GM21367 (cell line): ENCODE measurements at regions not wholly inside any gene's neighbourhood (a gene's known extent, or its start where the extent isn't known, plus 50 kb on each side); places are given as distances from the start of the nearest gene placed in this dataset.

ENCODE experiments used
- ATAC-seq: cut with Tn5 transposase; IDR thresholded peaks from one replicate; pipeline ENCODE4 v1.9.1; 2021; ENCODE audit not compliant: unreplicated experiment

- no peak for ATAC-seq
Observed at GRCh38 chr22:47794851-47795250, 1032.4 kb downstream of the TBC1D22A start.

DNA sequence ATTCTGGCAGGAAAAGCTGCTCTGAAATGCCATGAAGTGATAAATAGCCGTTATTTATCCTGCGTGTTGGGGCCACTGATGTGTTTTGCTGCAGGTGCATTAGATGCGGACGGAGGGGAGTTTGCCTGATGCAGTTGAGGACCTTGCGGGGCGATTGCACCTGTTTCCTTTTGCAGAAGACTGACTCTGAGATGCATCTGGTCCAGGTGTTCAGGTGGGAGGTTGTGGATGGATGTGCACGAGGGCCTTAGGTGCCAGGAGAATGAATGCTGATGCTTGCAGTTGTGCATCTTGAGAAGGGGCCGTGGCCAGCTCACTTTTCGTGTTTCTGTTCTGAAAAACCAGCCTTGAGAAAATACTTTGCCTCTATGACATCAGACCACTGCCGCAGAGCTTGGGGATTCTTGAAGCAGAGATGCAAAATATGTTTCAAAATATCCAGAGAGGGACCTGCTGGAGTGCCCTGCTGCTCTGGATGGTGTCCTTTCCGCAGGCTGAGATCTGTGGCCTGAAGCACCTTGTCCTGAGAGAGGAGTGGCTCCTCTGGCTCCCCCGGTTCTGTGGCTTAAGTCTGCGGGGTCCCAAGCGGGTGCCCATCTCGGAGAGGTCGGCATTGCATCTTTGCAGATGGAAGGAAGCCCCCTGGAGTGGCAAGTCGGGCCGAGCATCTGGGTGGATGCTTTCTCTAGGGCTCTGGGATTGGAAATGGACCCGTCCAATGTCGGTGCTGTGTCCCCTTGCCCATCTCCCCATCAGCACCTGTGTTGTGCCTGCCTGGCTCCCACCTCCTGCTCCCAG, 1031.1 kb downstream of the TBC1D22A start:
- no peak for ATAC-seq

- no peak for ATAC-seq
Observed at GRCh38 chr22:47789171-47789570, 1026.7 kb downstream of the TBC1D22A start.

DNA sequence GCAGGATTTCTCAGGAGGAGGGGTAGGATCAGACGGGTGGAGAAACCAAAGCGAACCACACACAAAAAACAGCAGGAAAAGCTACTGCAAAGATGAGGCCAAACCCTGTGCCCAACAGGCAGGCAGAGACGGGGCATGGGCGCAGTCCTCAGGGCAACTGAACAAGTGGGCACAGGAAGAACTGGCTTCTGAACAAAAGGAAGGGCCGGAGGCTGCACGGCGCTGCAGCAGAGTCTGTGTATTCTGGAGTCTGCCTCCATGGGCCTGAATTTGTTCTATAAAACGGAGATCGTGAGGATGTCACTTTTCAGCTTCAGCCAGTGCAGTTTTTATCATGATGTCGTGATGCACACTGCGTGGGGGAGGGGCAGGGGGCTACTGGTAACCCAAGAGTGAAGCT, 1026.0 kb downstream of the TBC1D22A start:
- ATAC-seq: no peak

DNA sequence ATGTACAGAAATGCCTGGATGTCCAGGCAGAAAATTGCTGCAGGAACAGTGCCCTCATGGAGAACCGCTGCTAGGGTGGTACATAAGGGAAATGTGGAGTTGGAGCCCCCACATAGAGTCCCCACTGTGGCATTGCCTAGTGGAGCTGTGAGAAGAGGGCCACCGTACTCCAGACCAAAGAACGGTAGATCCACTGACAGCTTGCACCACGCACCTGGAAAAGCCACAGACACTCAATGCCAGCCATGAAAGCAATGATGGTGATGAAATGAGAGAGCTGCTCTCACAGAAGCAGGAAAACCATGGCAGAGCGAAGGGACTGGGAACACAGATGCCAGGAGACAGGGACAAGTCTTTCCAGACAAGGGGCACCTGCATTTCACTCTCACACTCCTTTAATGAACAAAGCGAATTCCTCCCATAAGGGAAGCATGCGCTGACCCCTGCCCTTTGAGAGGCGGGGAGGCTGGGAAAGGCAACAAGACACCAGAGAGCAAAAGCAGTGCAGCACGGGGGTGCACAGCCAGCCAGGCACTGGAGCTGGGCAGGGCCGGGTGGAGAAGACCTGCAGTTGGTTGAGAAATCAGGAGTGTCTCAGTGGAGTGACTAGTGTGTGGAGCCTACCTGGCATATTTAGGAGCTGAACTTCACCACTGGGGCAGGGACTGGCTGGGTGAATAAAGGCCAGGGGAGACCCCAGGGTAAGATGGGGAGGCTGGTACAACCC, 1025.2 kb downstream of the TBC1D22A start:
- no peak for ATAC-seq

- ATAC-seq: no peak
Observed at GRCh38 chr22:47786650-47787290, 1024.3 kb downstream of the TBC1D22A start.

GRCh38 chr22:47784991-47785390, 1022.5 kb downstream of the TBC1D22A start:
- ATAC-seq: no peak

- ATAC-seq: no peak
Observed at GRCh38 chr22:47784367-47784983, 1022.0 kb downstream of the TBC1D22A start.

DNA sequence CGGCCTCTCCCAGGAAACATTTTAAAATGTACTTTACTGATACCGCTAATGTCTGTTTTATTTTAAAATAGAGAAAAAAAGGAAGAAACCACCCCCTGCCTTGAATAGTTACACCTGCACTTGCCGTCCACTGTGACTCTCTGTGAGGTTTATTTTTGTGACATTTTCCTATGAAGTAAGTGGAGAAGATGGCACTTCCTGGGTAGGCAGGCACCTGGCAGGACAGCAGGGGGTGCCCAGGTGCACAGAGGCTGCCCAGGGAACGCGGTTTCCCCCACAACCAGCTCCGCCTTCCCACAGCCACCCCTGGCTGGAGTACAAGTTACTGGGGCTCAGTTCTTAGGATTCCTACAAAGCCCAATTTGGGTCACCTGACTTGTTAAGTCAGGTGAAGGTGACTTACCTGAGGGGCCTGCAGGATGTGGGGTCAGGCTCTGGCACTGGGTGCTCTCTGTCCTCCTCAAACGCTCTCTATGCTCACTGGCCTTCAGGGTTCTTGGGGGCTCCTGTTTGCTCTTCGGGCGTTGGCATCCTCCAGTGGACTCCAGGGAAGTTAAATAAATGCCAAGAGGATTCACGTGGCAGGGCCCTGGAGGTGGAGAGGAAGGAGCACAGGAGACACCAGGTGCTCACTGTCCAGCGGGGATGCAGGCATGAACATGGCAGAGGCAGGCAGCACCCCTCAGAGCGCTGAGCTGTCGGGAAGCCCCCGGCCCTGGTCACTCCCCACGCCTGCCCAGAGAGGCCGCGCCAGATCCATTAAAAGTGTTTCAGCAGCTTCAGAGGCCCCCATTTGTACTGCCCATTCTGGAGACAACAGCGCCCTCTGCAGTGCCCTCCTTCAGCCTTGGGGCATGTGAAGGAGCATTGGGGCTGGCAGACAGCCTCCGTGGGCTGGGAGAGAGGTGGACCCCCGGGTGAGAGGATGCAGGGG, 1021.2 kb downstream of the TBC1D22A start:
- ATAC-seq: no peak

GRCh38 chr22:47782328-47783075, 1020.1 kb downstream of the TBC1D22A start:
- ATAC-seq: no peak

DNA sequence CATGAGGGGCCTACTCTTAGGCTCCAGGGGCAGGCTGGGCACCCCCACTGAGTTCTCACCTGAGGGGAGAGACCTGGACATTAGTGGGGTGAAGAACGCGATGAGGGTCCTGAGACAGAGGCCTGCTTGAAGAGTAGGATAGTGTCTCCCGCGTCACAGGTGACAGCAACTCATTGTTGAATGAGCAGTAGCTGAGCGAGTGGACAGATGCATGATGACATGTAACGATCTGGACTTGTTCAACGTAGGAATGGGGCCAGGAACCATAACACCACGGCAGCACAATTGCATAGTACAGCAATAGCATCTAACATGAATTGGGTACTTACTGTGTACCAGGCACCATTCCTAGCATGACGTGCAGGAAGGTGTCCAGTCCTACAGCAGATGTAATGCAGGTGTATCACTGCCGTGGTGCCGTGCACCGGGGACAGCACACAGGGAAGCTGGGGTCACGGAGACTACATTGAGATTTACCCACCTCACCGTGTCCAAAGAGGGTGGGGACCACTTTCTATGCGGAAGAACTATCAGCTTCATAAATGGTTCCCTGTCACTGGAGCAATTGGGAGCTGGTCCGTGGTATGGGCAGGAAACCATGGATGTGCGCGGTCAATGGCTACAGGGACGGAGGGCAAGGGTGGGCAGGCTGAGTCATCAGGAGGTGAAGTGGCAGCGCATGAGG, 1019.1 kb downstream of the TBC1D22A start:
- no peak for ATAC-seq

GRCh38 chr22:47781024-47781423, 1018.6 kb downstream of the TBC1D22A start:
- no peak for ATAC-seq

GRCh38 chr22:47780281-47780875, 1017.9 kb downstream of the TBC1D22A start:
- ATAC-seq: no peak

- ATAC-seq: no peak
Observed at GRCh38 chr22:47779474-47779873, 1017.0 kb downstream of the TBC1D22A start.

DNA sequence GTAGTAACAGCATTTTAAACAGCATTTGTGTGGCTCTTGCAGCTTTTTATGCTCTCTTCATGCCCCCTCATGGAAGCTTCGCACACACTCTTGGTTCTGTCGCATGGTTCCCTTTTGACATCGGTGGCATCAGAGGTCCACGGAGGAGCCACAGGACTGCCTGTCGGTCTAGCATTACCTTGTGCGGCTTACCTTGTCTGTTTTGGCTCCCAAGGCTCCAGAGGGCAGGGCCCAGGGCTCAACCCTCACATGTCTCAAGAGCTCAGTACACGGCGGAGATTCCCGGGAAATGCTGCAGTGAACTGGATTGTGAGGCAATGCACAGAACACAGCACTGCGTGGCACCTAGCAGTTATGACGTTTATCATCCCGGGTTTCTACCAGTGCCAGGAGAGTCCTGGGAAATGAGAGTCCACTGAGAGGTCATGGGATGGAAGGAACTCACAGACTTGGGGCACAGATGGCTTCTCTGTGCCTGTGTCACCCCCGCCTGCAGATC, 1015.8 kb downstream of the TBC1D22A start:
- ATAC-seq: no peak

- ATAC-seq: no peak
Observed at GRCh38 chr22:47777426-47777825, 1015.0 kb downstream of the TBC1D22A start.

DNA sequence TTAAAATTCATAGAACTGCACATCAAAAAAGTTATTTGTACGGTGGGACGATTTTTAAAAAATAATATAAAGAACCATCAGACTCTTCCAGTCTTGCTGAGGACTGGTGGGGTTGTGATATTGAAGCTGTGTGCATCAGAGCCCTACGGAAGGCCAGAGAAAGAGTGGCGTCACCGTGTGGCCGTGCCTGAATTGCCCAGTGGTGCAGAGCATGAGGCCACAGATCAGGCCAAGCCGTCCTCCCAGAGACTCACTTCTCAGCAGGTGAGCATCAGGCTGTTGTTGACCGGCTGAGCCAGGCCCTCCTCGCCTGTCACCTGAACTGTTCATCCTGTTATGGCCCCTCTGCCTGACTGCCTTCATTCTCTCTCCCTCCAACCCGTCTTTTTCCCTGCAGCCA, 1013.9 kb downstream of the TBC1D22A start:
- ATAC-seq: no peak

GRCh38 chr22:47775686-47776085, 1013.2 kb downstream of the TBC1D22A start:
- no peak for ATAC-seq

DNA sequence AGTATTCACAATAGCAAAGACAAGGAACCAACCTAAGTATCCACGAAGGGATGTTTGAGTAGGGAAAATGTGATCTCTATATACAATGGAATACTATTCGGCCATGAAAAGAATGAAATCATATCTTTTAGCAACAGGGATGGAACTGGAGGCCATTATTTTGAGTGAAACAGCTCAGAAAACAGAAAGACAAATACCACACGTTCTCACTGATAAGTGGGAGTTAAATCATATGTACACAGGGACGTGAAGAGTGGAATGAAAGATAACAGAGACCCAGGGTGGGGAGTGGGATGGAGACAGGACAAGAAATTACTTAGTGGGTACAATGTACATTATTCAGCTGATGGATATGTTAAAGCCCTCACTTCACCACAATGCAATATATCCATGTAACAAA, 1012.7 kb downstream of the TBC1D22A start:
- no peak for ATAC-seq
